ENCODE measurements at regions not wholly inside any gene's neighbourhood (a gene's known extent, or its start where the extent isn't known, plus 50 kb on each side); places are given as distances from the start of the nearest gene placed in this dataset.

GRCh38 chr7:12508554-12508953 is 62.0 kb upstream of the SCIN start:
- H3K36me3 ChIP-seq (ENCODE audit: low read depth, low read length): no peaks in the 10 kb centered on the region
- no peaks in the 10 kb centered on the region for H3K79me2 ChIP-seq (ENCODE audit: low read length)
- ChIA-PET CTCF (no interaction called here), POLR2A (ENCODE audit: unreplicated experiment) (no interaction called here)
- H3K9me2 ChIP-seq (replicated peaks; ENCODE audit: low read length): no peaks in the 10 kb centered on the region
- H3F3A ChIP-seq (ENCODE audit: low read length, unreplicated experiment): no peaks in the 10 kb centered on the region
- H3K4me1 ChIP-seq (ENCODE audit: insufficient read depth, low read length): no peaks in the 10 kb centered on the region
- no peak overlapping the region for H3K9ac ChIP-seq (ENCODE audit: low read length)
- no peak overlapping the region for H2AFZ ChIP-seq (ENCODE audit: low read length)
- no peak overlapping the region for H3K4me2 ChIP-seq (ENCODE audit: low read length)
- H3K9me3 ChIP-seq (ENCODE audit: low read length): no peaks in the 10 kb centered on the region
- intact Hi-C loops (cut with micrococcal nuclease): no loop called here
- H3K27ac ChIP-seq (ENCODE audit: low read length): no peak overlapping the region
- no TSS peak for BruUV-seq (replicated peaks)
- H3K27me3 ChIP-seq (ENCODE audit: low read length): no peaks in the 10 kb centered on the region
- H3K4me3 ChIP-seq (ENCODE audit: low read length): no peak overlapping the region
- DNase-seq: no peak
- H4K20me1 ChIP-seq (ENCODE audit: low read length): no peaks in the 10 kb centered on the region
- no peak; the same call in 1 of the 2 replicates for ATAC-seq
- no peak for TF ChIP-seq CTCF (conservative IDR thresholded peaks at IDR 0.05; ENCODE audit: low read depth, low read length)
- no peak for TF ChIP-seq EZH2 (IDR thresholded peaks at IDR 0.05; ENCODE audit: low read length, unreplicated experiment)
- no peak for TF ChIP-seq EZH2phosphoT487 (IDR thresholded peaks at IDR 0.05; ENCODE audit: borderline replicate concordance, low read length)

- H3K27me3 ChIP-seq (ENCODE audit: low read length): no peaks in the 10 kb centered on the region
- no peak overlapping the region for H3K4me2 ChIP-seq (ENCODE audit: low read length)
- H3K9ac ChIP-seq (ENCODE audit: low read length): no peak overlapping the region
- no peak for ATAC-seq
- TF ChIP-seq EZH2phosphoT487 (IDR thresholded peaks at IDR 0.05; ENCODE audit: borderline replicate concordance, low read length): no peak
- no peak for TF ChIP-seq EZH2 (IDR thresholded peaks at IDR 0.05; ENCODE audit: low read length, unreplicated experiment)
- TF ChIP-seq CTCF (conservative IDR thresholded peaks at IDR 0.05; ENCODE audit: low read depth, low read length): no peak
- no peaks in the 10 kb centered on the region for H3K4me1 ChIP-seq (ENCODE audit: insufficient read depth, low read length)
- no peak overlapping the region for H3K27ac ChIP-seq (ENCODE audit: low read length)
- H4K20me1 ChIP-seq (ENCODE audit: low read length): no peaks in the 10 kb centered on the region
- no peak overlapping the region for H3K4me3 ChIP-seq (ENCODE audit: low read length)
- CTCF ChIA-PET: no interaction called here
- POLR2A ChIA-PET (ENCODE audit: unreplicated experiment): no interaction called here
- H3K9me2 ChIP-seq (replicated peaks; ENCODE audit: low read length): no peaks in the 10 kb centered on the region
- intact Hi-C loops (cut with micrococcal nuclease): no loop called here
- no peak for DNase-seq
- H3K36me3 ChIP-seq (ENCODE audit: low read depth, low read length): no peaks in the 10 kb centered on the region
- no peaks in the 10 kb centered on the region for H3K9me3 ChIP-seq (ENCODE audit: low read length)
- no peaks in the 10 kb centered on the region for H3F3A ChIP-seq (ENCODE audit: low read length, unreplicated experiment)
- no peaks in the 10 kb centered on the region for H3K79me2 ChIP-seq (ENCODE audit: low read length)
- BruUV-seq (replicated peaks): no TSS peak
- no peak overlapping the region for H2AFZ ChIP-seq (ENCODE audit: low read length)
Observed at GRCh38 chr7:12517451-12517850, 53.1 kb upstream of the SCIN start.

GRCh38 chr7:12518920-12519681 is 51.4 kb upstream of the SCIN start:
- Histone ChIP-seq H3K9me3 (ENCODE audit: low read length) (no peaks in the 10 kb centered on the region), H3K27me3 (ENCODE audit: low read length) (no peaks in the 10 kb centered on the region), H3K27ac (ENCODE audit: low read length) (no peak overlapping the region), H3K4me1 (ENCODE audit: insufficient read depth, low read length) (no peaks in the 10 kb centered on the region), H3K4me2 (ENCODE audit: low read length) (no peak overlapping the region), H4K20me1 (ENCODE audit: low read length) (no peaks in the 10 kb centered on the region), H3F3A (ENCODE audit: low read length, unreplicated experiment) (no peaks in the 10 kb centered on the region), H3K36me3 (ENCODE audit: low read depth, low read length) (no peaks in the 10 kb centered on the region), H3K4me3 (ENCODE audit: low read length) (no peak overlapping the region), H2AFZ (ENCODE audit: low read length) (no peak overlapping the region), H3K79me2 (ENCODE audit: low read length) (no peaks in the 10 kb centered on the region), H3K9me2 (replicated peaks; ENCODE audit: low read length) (no peaks in the 10 kb centered on the region), H3K9ac (ENCODE audit: low read length) (no peak overlapping the region)
- POLR2A ChIA-PET (ENCODE audit: unreplicated experiment): no interaction called here
- intact Hi-C loops (cut with micrococcal nuclease): no loop called here
- no TSS peak for BruUV-seq (replicated peaks)
- peak; percentile 73 for ATAC-seq
- no peak for TF ChIP-seq EZH2 (IDR thresholded peaks at IDR 0.05; ENCODE audit: low read length, unreplicated experiment)
- peak; percentile 63 for TF ChIP-seq CTCF (conservative IDR thresholded peaks at IDR 0.05; ENCODE audit: low read depth, low read length)
- TF ChIP-seq EZH2phosphoT487 (IDR thresholded peaks at IDR 0.05; ENCODE audit: borderline replicate concordance, low read length): no peak
- DNase-seq: peak; percentile 44
- CTCF ChIA-PET: interaction anchor here (0.6 kb wide), 3 partner anchors 61 to 1129 kb away, joined by 3 to 4 read pairs (median 3); no protein-coding TSS in a partner anchor

Measured in PC-3 (cell line).